IMR-90 (cell line): ENCODE measurements at regions not wholly inside any gene's neighbourhood (a gene's known extent, or its start where the extent isn't known, plus 50 kb on each side); places are given as distances from the start of the nearest gene placed in this dataset.

Source experiments
- ATAC-seq: fragments of 200-7000 bp; cut with Tn5 transposase; 2 replicates; pipeline ENCODE4 v1.9.1; 2020; ENCODE audit warnings: low read depth, mild to moderate bottlenecking, moderate library complexity
- BruUV-seq: library from RNA; stranded (reverse); fragments of 400-500 nt; replicated peaks from 2 replicates; lab custom pipeline; 2021; lab: Mats Ljungman, UMichigan
- CTCF ChIA-PET: fragments of 300-600 bp; formaldehyde crosslinking; extraction: SDS; loops from one replicate; lab custom pipeline; 2021; ENCODE audit warnings: antibody characterized with exemption; lab: Yijun Ruan, JAX
- POLR2A ChIA-PET: fragments of 300-600 bp; sonication (Branson Sonifier 250); formaldehyde crosslinking; loops from one replicate; lab custom pipeline; 2022; ENCODE audit warnings: antibody characterized with exemption; ENCODE audit not compliant: unreplicated experiment; lab: Charles Lee
- DNase-seq: peaks from one replicate; pipeline ENCODE4 v3.0.0; 2013
- H2AFZ ChIP-seq: replicated peaks from 2 replicates; pipeline ENCODE3; 2013; ENCODE audit warnings: low read length, mild to moderate bottlenecking; ENCODE audit not compliant: poor library complexity
- H2AK5ac ChIP-seq: 2 replicates; pipeline ENCODE4 v1.6.1; 2013; ENCODE audit warnings: low read depth, low read length, inconsistent platforms
- H2AK9ac ChIP-seq: replicated peaks from 2 replicates; pipeline ENCODE3; 2013; ENCODE audit warnings: mild to moderate bottlenecking, low read depth, low read length, moderate library complexity; ENCODE audit not compliant: poor library complexity
- H2BK120ac ChIP-seq: 2 replicates; pipeline ENCODE4 v1.6.1; 2013; ENCODE audit warnings: low read depth, low read length, inconsistent platforms
- H2BK15ac ChIP-seq: 3 replicates; pipeline ENCODE4 v1.6.1; 2013; ENCODE audit warnings: low read depth, low read length, inconsistent platforms
- H2BK20ac ChIP-seq: 2 replicates; pipeline ENCODE4 v1.6.1; 2013; ENCODE audit warnings: low read depth, mild to moderate bottlenecking, inconsistent platforms, low read length, moderate library complexity
- H2BK5ac ChIP-seq: 2 replicates; pipeline ENCODE4 v1.6.1; 2013; ENCODE audit warnings: mild to moderate bottlenecking, low read depth, low read length, inconsistent platforms; ENCODE audit not compliant: poor library complexity, severe bottlenecking
- H3K14ac ChIP-seq: replicated peaks from 2 replicates; pipeline ENCODE4 v1.6.1; 2013; ENCODE audit warnings: low read depth, low read length, inconsistent platforms
- H3K18ac ChIP-seq: 2 replicates; pipeline ENCODE4 v1.6.1; 2013; ENCODE audit warnings: low read depth, low read length, control low read depth
- H3K23ac ChIP-seq: 2 replicates; pipeline ENCODE4 v1.6.1; 2013; ENCODE audit warnings: low read depth, low read length, inconsistent platforms
- H3K27ac ChIP-seq: 2 replicates; pipeline ENCODE4 v1.5.1; 2013; ENCODE audit warnings: mild to moderate bottlenecking, control low read depth, low read length; ENCODE audit not compliant: insufficient read depth
- H3K27me3 ChIP-seq: 2 replicates; pipeline ENCODE4 v1.6.1; 2013; ENCODE audit warnings: low read length; ENCODE audit not compliant: control insufficient read depth, insufficient read depth
- H3K36me3 ChIP-seq: 2 replicates; pipeline ENCODE4 v1.6.1; 2013; ENCODE audit warnings: low read length, mixed read lengths; ENCODE audit not compliant: control insufficient read depth, insufficient read depth
- H3K4ac ChIP-seq: 2 replicates; pipeline ENCODE4 v1.6.1; 2013; ENCODE audit warnings: low read depth, low read length, inconsistent platforms
- H3K4me1 ChIP-seq: 2 replicates; pipeline ENCODE4 v1.6.1; 2013; ENCODE audit warnings: low read length, mixed read lengths; ENCODE audit not compliant: control insufficient read depth, insufficient read depth
- H3K4me2 ChIP-seq: 2 replicates; pipeline ENCODE4 v1.6.1; 2013; ENCODE audit warnings: low read depth, mild to moderate bottlenecking, control low read depth, low read length, moderate library complexity
- H3K4me3 ChIP-seq: 2 replicates; pipeline ENCODE4 v1.5.1; 2013; ENCODE audit warnings: low read depth, mild to moderate bottlenecking, control low read depth, low read length, moderate library complexity; ENCODE audit not compliant: insufficient read depth
- H3K56ac ChIP-seq: 2 replicates; pipeline ENCODE4 v1.6.1; 2013; ENCODE audit warnings: low read length, inconsistent platforms; ENCODE audit not compliant: insufficient read depth; ENCODE audit errors: extremely low read depth
- H3K79me1 ChIP-seq, 2 experiments: 2 replicates each; pipeline ENCODE4 v1.6.1; 2013; ENCODE audit warnings: low read length in 2 of 2, inconsistent platforms in 1 of 2, low read depth in 1 of 2
- H3K9ac ChIP-seq: 2 replicates; pipeline ENCODE4 v1.6.1; 2013; ENCODE audit warnings: low read depth, low read length, control low read depth
- H3K9me1 ChIP-seq: 2 replicates; pipeline ENCODE4 v1.6.1; 2013; ENCODE audit warnings: low read length, inconsistent platforms; ENCODE audit not compliant: insufficient read depth
- H3K9me3 ChIP-seq: 2 replicates; pipeline ENCODE4 v1.6.1; 2013; ENCODE audit warnings: low read length; ENCODE audit not compliant: control insufficient read depth, insufficient read depth
- H4K20me1 ChIP-seq: 2 replicates; pipeline ENCODE4 v1.6.1; 2013; ENCODE audit warnings: low read length, inconsistent platforms; ENCODE audit not compliant: insufficient read depth
- H4K5ac ChIP-seq: 2 replicates; pipeline ENCODE4 v1.6.1; 2013; ENCODE audit warnings: mild to moderate bottlenecking, low read depth, low read length, control low read depth
- H4K8ac ChIP-seq, 2 experiments: 2 replicates each; pipeline ENCODE4 v1.6.1; 2013; ENCODE audit warnings: low read depth in 2 of 2, low read length in 2 of 2, control low read depth in 1 of 2, inconsistent platforms in 1 of 2
- H4K91ac ChIP-seq: 2 replicates; pipeline ENCODE4 v1.6.1; 2013; ENCODE audit warnings: low read depth, low read length, inconsistent platforms; ENCODE audit not compliant: insufficient read depth
- BHLHE40 ChIP-seq: fragments of 150-350 bp; IDR thresholded peaks from 2 replicates; pipeline ENCODE4 v1.6.1; 2016; ENCODE audit warnings: mild to moderate bottlenecking, low read depth, low read length
- CEBPB ChIP-seq: IDR thresholded peaks from 2 replicates; pipeline ENCODE4 v1.6.1; 2012; ENCODE audit warnings: low read depth, low read length, improper control_type of control experiment
- CHD1 ChIP-seq: IDR thresholded peaks from 2 replicates; pipeline ENCODE4 v1.6.1; 2012; ENCODE audit warnings: low read depth, low read length, improper control_type of control experiment
- CTCF ChIP-seq: conservative IDR thresholded peaks from 2 replicates; pipeline ENCODE4 v1.5.1; 2012; ENCODE audit warnings: mild to moderate bottlenecking, low read depth, low read length, improper control_type of control experiment
- ELK1 ChIP-seq: fragments of 150-350 bp; IDR thresholded peaks from 2 replicates; pipeline ENCODE4 v1.6.1; 2016; ENCODE audit warnings: low read depth, mild to moderate bottlenecking, low read length, moderate library complexity, borderline replicate concordance
- FOS ChIP-seq: fragments of 150-350 bp; IDR thresholded peaks from 2 replicates; pipeline ENCODE4 v1.6.1; 2016; ENCODE audit warnings: low read depth, low read length
- MAFK ChIP-seq: IDR thresholded peaks from 2 replicates; pipeline ENCODE4 v1.6.1; 2012; ENCODE audit warnings: low read depth, low read length, improper control_type of control experiment
- MAZ ChIP-seq: IDR thresholded peaks from 2 replicates; pipeline ENCODE4 v1.6.1; 2012; ENCODE audit warnings: low read depth, mild to moderate bottlenecking, low read length, improper control_type of control experiment, moderate library complexity, borderline replicate concordance
- MXI1 ChIP-seq: IDR thresholded peaks from 2 replicates; pipeline ENCODE4 v1.6.1; 2012; ENCODE audit warnings: low read depth, mild to moderate bottlenecking, low read length, moderate library complexity, borderline replicate concordance
- NFE2L2 ChIP-seq: fragments of 150-350 bp; IDR thresholded peaks from 2 replicates; pipeline ENCODE4 v1.6.1; 2016; ENCODE audit warnings: low read depth, mild to moderate bottlenecking, low read length
- POLR2A ChIP-seq: IDR thresholded peaks from 2 replicates; pipeline ENCODE4 v1.6.1; 2012; ENCODE audit warnings: mild to moderate bottlenecking, low read depth, low read length
- RAD21 ChIP-seq: IDR thresholded peaks from 2 replicates; pipeline ENCODE4 v1.6.1; 2012; ENCODE audit warnings: low read length, improper control_type of control experiment
- RCOR1 ChIP-seq: IDR thresholded peaks from 2 replicates; pipeline ENCODE4 v1.6.1; 2012; ENCODE audit warnings: mild to moderate bottlenecking, low read length, improper control_type of control experiment; ENCODE audit not compliant: insufficient replicate concordance
- RFX5 ChIP-seq: IDR thresholded peaks from 2 replicates; pipeline ENCODE4 v1.8.0; 2012; ENCODE audit warnings: low read depth, mild to moderate bottlenecking, low read length, moderate library complexity
- SMC3 ChIP-seq: fragments of 150-350 bp; IDR thresholded peaks from 2 replicates; pipeline ENCODE4 v1.6.1; 2016; ENCODE audit warnings: low read depth, mild to moderate bottlenecking, antibody characterized with exemption, low read length, moderate library complexity
- USF2 ChIP-seq: fragments of 150-350 bp; IDR thresholded peaks from 2 replicates; pipeline ENCODE4 v1.6.1; 2017; ENCODE audit warnings: mild to moderate bottlenecking, antibody characterized with exemption, low read length, low read depth
- WGBS, 2 experiments: methylation state at CpG; one replicate each; pipeline versions ENCODE4 v1.1.5 to v1.1.7; 2013; ENCODE audit warnings: missing lambda C conversion rate in 2 of 2; ENCODE audit not compliant: insufficient read length in 1 of 2; ENCODE audit errors: extremely low coverage in 2 of 2; 5-methylcytosine and 5-hydroxymethylcytosine counted together
- dilution Hi-C: fragments of 300-500 bp; cut with HindIII; formaldehyde crosslinking; loops from one replicate; pipeline ENCODE4 v1.14.3; 2018; ENCODE audit warnings: low sequenced_read_pairs; ENCODE audit not compliant: unreplicated experiment
- in situ Hi-C: fragments of 300-500 bp; cut with MboI; formaldehyde crosslinking; loops from 3 replicates; pipeline ENCODE4 v1.14.3; 2019; ENCODE audit warnings: low sequenced_read_pairs, inconsistent platforms, mixed read lengths
- intact Hi-C: fragments of 100-400 bp; cut with micrococcal nuclease; formaldehyde crosslinking; loops from 2 replicates; pipeline ENCODE4 v1.10.0; 2022

GRCh38 chr6:113505084-113505699 lies 352.0 kb upstream of the MARCKS start:
- H4K91ac ChIP-seq: no peak overlapping the region
- no peak overlapping the region for H2BK20ac ChIP-seq
- no peak overlapping the region for H2AFZ ChIP-seq
- no peak overlapping the region for H3K27ac ChIP-seq
- no peak overlapping the region for H2AK5ac ChIP-seq
- H2BK120ac ChIP-seq: no peak overlapping the region
- no CpG with 5 or more reads among the region's 2 CpGs for WGBS, 2 experiments
- H3K4me2 ChIP-seq: no peak overlapping the region
- dilution Hi-C loops: no loop called here
- ATAC-seq (no peak), DNase-seq (no peak)
- H2AK9ac ChIP-seq: no peak overlapping the region
- in situ Hi-C loops: no loop called here
- no peak overlapping the region for H3K18ac ChIP-seq
- no peak overlapping the region for H4K8ac ChIP-seq
- H3K56ac ChIP-seq: no peak overlapping the region
- no peak overlapping the region for H3K4ac ChIP-seq
- H3K9me3 ChIP-seq: no peaks in the 10 kb centered on the region
- H2BK15ac ChIP-seq: no peak overlapping the region
- H3K79me1 ChIP-seq: no peaks in the 10 kb centered on the region
- no peak overlapping the region for H4K5ac ChIP-seq
- H4K20me1 ChIP-seq: no peaks in the 10 kb centered on the region
- TF ChIP-seq CHD1 (no peak), RFX5 (no peak), SMC3 (no peak), FOS (no peak), MXI1 (no peak), BHLHE40 (no peak), MAFK (no peak), CEBPB (no peak), NFE2L2 (no peak), POLR2A (no peak), ELK1 (no peak), RAD21 (no peak), USF2 (no peak), RCOR1 (no peak), MAZ (no peak), CTCF (no peak)
- BruUV-seq: no TSS peak
- H2BK5ac ChIP-seq: no peak overlapping the region
- H3K9me1 ChIP-seq: no peaks in the 10 kb centered on the region
- H3K23ac ChIP-seq: no peak overlapping the region
- ChIA-PET CTCF (no interaction called here), POLR2A (no interaction called here)
- no peaks in the 10 kb centered on the region for H3K4me1 ChIP-seq
- H3K36me3 ChIP-seq: no peaks in the 10 kb centered on the region
- H3K14ac ChIP-seq: no peak overlapping the region
- H3K9ac ChIP-seq: no peak overlapping the region
- no peaks in the 10 kb centered on the region for H3K27me3 ChIP-seq
- H3K4me3 ChIP-seq: no peak overlapping the region
- intact Hi-C loops: no loop called here
